ENCODE measurements at regions not wholly inside any gene's neighbourhood (a gene's known extent, or its start where the extent isn't known, plus 50 kb on each side); places are given as distances from the start of the nearest gene placed in this dataset.

- DNase-seq (ENCODE audit: low read depth, low spot score), result peak; percentile 32
- H3K4me3 ChIP-seq (ENCODE audit: low read depth, low read length), result no peak overlapping the region
- no peak for TF ChIP-seq CTCF (IDR thresholded peaks at IDR 0.05; ENCODE audit: low read depth, low read length)
- in situ Hi-C loops (cut with HindIII; ENCODE audit: low sequenced_read_pairs), result no loop called here
These were observed 64.8 kb upstream of the MRPS6 start for GRCh38 chr21:34008618-34009017.

- no peak overlapping the region for H3K4me3 ChIP-seq (ENCODE audit: low read depth, low read length)
- TF ChIP-seq CTCF (IDR thresholded peaks at IDR 0.05; ENCODE audit: low read depth, low read length), result no peak
- DNase-seq (ENCODE audit: low read depth, low spot score), result no peak
- in situ Hi-C loops (cut with HindIII; ENCODE audit: low sequenced_read_pairs), result no loop called here
These were observed 66.7 kb upstream of the MRPS6 start for GRCh38 chr21:34006611-34007168.

- no peak for DNase-seq (ENCODE audit: low read depth, low spot score)
- no peak for TF ChIP-seq CTCF (IDR thresholded peaks at IDR 0.05; ENCODE audit: low read depth, low read length)
- H3K4me3 ChIP-seq (ENCODE audit: low read depth, low read length), result no peak overlapping the region
- in situ Hi-C loops (cut with HindIII; ENCODE audit: low sequenced_read_pairs), result no loop called here
These were observed 68.4 kb upstream of the MRPS6 start for GRCh38 chr21:34004974-34005373.

GRCh38 chr21:34004013-34004938 lies 69.1 kb upstream of the MRPS6 start:
- in situ Hi-C loops (cut with HindIII; ENCODE audit: low sequenced_read_pairs), result no loop called here
- H3K4me3 ChIP-seq (ENCODE audit: low read depth, low read length), result no peak overlapping the region
- DNase-seq (ENCODE audit: low read depth, low spot score), result peak; percentile 16
- no peak for TF ChIP-seq CTCF (IDR thresholded peaks at IDR 0.05; ENCODE audit: low read depth, low read length)

GRCh38 chr21:34003428-34003827 lies 70.0 kb upstream of the MRPS6 start:
- DNase-seq (ENCODE audit: low read depth, low spot score), result no peak
- H3K4me3 ChIP-seq (ENCODE audit: low read depth, low read length), result no peak overlapping the region
- in situ Hi-C loops (cut with HindIII; ENCODE audit: low sequenced_read_pairs), result no loop called here
- no peak for TF ChIP-seq CTCF (IDR thresholded peaks at IDR 0.05; ENCODE audit: low read depth, low read length)

GRCh38 chr21:34000375-34000774 lies 73.0 kb upstream of the MRPS6 start:
- in situ Hi-C loops (cut with HindIII; ENCODE audit: low sequenced_read_pairs), result no loop called here
- no peak overlapping the region for H3K4me3 ChIP-seq (ENCODE audit: low read depth, low read length)
- DNase-seq (ENCODE audit: low read depth, low spot score), result no peak
- no peak for TF ChIP-seq CTCF (IDR thresholded peaks at IDR 0.05; ENCODE audit: low read depth, low read length)
